ENCODE measurements at regions not wholly inside any gene's neighbourhood (a gene's known extent, or its start where the extent isn't known, plus 50 kb on each side); places are given as distances from the start of the nearest gene placed in this dataset.

DNA sequence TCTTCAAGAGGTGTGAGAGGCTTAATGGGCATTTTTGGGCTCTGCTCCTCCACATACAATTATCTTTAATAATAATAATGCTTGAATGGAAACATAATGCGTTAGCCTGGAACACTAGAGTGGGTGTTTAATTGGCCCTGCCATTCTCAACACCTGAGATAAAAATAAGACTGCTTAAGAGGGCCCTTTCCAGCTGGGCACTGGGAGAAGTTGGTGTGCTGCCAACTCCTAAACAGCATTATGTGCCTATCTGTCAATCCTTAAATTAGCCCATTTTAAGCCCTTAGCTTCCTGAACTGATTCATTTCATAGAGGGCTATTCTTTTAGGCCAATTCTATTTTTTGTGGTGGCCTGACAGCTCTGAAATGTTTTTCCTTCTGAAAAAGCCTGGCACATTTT lies 211.1 kb upstream of the ZIC3 start:
- TF ChIP-seq NFYB (CRISPR knock-in tag; conservative IDR thresholded peaks at IDR 0.05; ENCODE audit: low read depth) (no peak), FOXP1 (CRISPR knock-in tag; IDR thresholded peaks at IDR 0.05; ENCODE audit: borderline replicate concordance) (no peak), GRHL2 (CRISPR knock-in tag; IDR thresholded peaks at IDR 0.05; ENCODE audit: insufficient replicate concordance, severe bottlenecking) (no peak), ZNF317 (CRISPR knock-in tag; IDR thresholded peaks at IDR 0.05; ENCODE audit: borderline replicate concordance, low read depth) (no peak), ELF4 (CRISPR knock-in tag; IDR thresholded peaks at IDR 0.05; ENCODE audit: low read depth) (no peak), GTF2I (CRISPR knock-in tag; conservative IDR thresholded peaks at IDR 0.05) (no peak), OVOL2 (CRISPR knock-in tag; IDR thresholded peaks at IDR 0.05; ENCODE audit: borderline replicate concordance) (no peak)
- TF ChIP-seq, protein P1, sequence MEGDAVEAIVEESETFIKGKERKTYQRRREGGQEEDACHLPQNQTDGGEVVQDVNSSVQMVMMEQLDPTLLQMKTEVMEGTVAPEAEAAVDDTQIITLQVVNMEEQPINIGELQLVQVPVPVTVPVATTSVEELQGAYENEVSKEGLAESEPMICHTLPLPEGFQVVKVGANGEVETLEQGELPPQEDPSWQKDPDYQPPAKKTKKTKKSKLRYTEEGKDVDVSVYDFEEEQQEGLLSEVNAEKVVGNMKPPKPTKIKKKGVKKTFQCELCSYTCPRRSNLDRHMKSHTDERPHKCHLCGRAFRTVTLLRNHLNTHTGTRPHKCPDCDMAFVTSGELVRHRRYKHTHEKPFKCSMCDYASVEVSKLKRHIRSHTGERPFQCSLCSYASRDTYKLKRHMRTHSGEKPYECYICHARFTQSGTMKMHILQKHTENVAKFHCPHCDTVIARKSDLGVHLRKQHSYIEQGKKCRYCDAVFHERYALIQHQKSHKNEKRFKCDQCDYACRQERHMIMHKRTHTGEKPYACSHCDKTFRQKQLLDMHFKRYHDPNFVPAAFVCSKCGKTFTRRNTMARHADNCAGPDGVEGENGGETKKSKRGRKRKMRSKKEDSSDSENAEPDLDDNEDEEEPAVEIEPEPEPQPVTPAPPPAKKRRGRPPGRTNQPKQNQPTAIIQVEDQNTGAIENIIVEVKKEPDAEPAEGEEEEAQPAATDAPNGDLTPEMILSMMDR (IDR thresholded peaks at IDR 0.05), result no peak
- TF ChIP-seq, protein P2, sequence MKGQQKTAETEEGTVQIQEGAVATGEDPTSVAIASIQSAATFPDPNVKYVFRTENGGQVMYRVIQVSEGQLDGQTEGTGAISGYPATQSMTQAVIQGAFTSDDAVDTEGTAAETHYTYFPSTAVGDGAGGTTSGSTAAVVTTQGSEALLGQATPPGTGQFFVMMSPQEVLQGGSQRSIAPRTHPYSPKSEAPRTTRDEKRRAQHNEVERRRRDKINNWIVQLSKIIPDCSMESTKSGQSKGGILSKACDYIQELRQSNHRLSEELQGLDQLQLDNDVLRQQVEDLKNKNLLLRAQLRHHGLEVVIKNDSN (CRISPR knock-in tag; IDR thresholded peaks at IDR 0.05), result no peak
- TF ChIP-seq, protein P3, sequence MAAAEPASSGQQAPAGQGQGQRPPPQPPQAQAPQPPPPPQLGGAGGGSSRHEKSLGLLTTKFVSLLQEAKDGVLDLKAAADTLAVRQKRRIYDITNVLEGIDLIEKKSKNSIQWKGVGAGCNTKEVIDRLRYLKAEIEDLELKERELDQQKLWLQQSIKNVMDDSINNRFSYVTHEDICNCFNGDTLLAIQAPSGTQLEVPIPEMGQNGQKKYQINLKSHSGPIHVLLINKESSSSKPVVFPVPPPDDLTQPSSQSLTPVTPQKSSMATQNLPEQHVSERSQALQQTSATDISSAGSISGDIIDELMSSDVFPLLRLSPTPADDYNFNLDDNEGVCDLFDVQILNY (CRISPR knock-in tag; IDR thresholded peaks at IDR 0.05), result no peak
